NCI-H2171 (cell line): ENCODE measurements at regions not wholly inside any gene's neighbourhood (a gene's known extent, or its start where the extent isn't known, plus 50 kb on each side); places are given as distances from the start of the nearest gene placed in this dataset.
A peak's percentile ranks its signal among the peaks of the same experiment; 100 is the strongest.

Experiments
- DNase-seq: peaks from one replicate; lab custom pipeline; 2025; lab: John Stamatoyannopoulos, UW

- DNase-seq = no peak
Measured at GRCh38 chr3:459311-459670, 262.7 kb downstream of the CHL1 start.

- no peak for DNase-seq
Measured at GRCh38 chr3:461006-461405, 264.4 kb downstream of the CHL1 start.

GRCh38 chr3:462851-463250 lies 266.3 kb downstream of the CHL1 start:
- DNase-seq = no peak

GRCh38 chr3:463252-464192 lies 267.0 kb downstream of the CHL1 start:
- peak; percentile 23 for DNase-seq

- no peak for DNase-seq
Measured at GRCh38 chr3:464255-464654, 267.7 kb downstream of the CHL1 start.

GRCh38 chr3:468172-468571 lies 271.6 kb downstream of the CHL1 start:
- DNase-seq = no peak

GRCh38 chr3:473033-473800 lies 276.7 kb downstream of the CHL1 start:
- DNase-seq = no peak

- no peak for DNase-seq
Measured at GRCh38 chr3:474828-475227, 278.3 kb downstream of the CHL1 start.

- DNase-seq = no peak
Measured at GRCh38 chr3:480070-480469, 283.5 kb downstream of the CHL1 start.

- no peak for DNase-seq
Measured at GRCh38 chr3:481111-481510, 284.5 kb downstream of the CHL1 start.

- no peak for DNase-seq
Measured at GRCh38 chr3:481680-482079, 285.1 kb downstream of the CHL1 start.

GRCh38 chr3:482479-482878 lies 285.9 kb downstream of the CHL1 start:
- no peak for DNase-seq

- no peak for DNase-seq
Measured at GRCh38 chr3:484341-484740, 287.8 kb downstream of the CHL1 start.

GRCh38 chr3:487614-488013 lies 291.1 kb downstream of the CHL1 start:
- DNase-seq = no peak

GRCh38 chr3:492586-493316 lies 296.2 kb downstream of the CHL1 start:
- DNase-seq = no peak

GRCh38 chr3:494190-494589 lies 297.6 kb downstream of the CHL1 start:
- DNase-seq = no peak

- DNase-seq = no peak
Measured at GRCh38 chr3:498487-498886, 301.9 kb downstream of the CHL1 start.

GRCh38 chr3:499001-499761 lies 302.6 kb downstream of the CHL1 start:
- no peak for DNase-seq

GRCh38 chr3:502486-502885 lies 305.9 kb downstream of the CHL1 start:
- no peak for DNase-seq

- DNase-seq = no peak
Measured at GRCh38 chr3:513301-513700, 316.7 kb downstream of the CHL1 start.

- DNase-seq = no peak
Measured at GRCh38 chr3:514192-514591, 317.6 kb downstream of the CHL1 start.

GRCh38 chr3:519026-519425 lies 322.5 kb downstream of the CHL1 start:
- no peak for DNase-seq
